H9 (cell line): ENCODE measurements at regions not wholly inside any gene's neighbourhood (a gene's known extent, or its start where the extent isn't known, plus 50 kb on each side); places are given as distances from the start of the nearest gene placed in this dataset.

Experiments
- DNase-seq: peaks from one replicate; pipeline ENCODE4 v3.0.0-alpha.2; 2017
- H2AFZ ChIP-seq: one replicate; pipeline ENCODE4 v1.6.1; 2013; ENCODE audit warnings: mild to moderate bottlenecking, low read length, control low read depth, moderate library complexity
- H2AK5ac ChIP-seq: 2 replicates; pipeline ENCODE4 v1.6.1; 2013; ENCODE audit warnings: low read length, control low read depth, mixed read lengths; ENCODE audit not compliant: insufficient read length
- H2BK120ac ChIP-seq: one replicate; pipeline ENCODE4 v1.6.1; 2013; ENCODE audit warnings: low read depth, mild to moderate bottlenecking, low read length, control low read depth, inconsistent platforms; ENCODE audit not compliant: poor library complexity, severe bottlenecking
- H2BK12ac ChIP-seq: 2 replicates; pipeline ENCODE4 v1.6.1; 2013; ENCODE audit warnings: low read length, control low read depth, mixed read lengths, low read depth; ENCODE audit not compliant: insufficient read length
- H2BK15ac ChIP-seq: 2 replicates; pipeline ENCODE4 v1.6.1; 2013; ENCODE audit warnings: low read depth, low read length, control low read depth
- H2BK20ac ChIP-seq: one replicate; pipeline ENCODE4 v1.6.1; 2013; ENCODE audit warnings: low read depth, mild to moderate bottlenecking, low read length, control low read depth, inconsistent platforms; ENCODE audit not compliant: poor library complexity, severe bottlenecking
- H2BK5ac ChIP-seq: 2 replicates; pipeline ENCODE4 v1.6.1; 2013; ENCODE audit warnings: low read length, control low read depth, mixed read lengths; ENCODE audit not compliant: insufficient read length
- H3K14ac ChIP-seq: 2 replicates; pipeline ENCODE4 v1.6.1; 2013; ENCODE audit warnings: low read length, control low read depth; ENCODE audit not compliant: insufficient read depth
- H3K18ac ChIP-seq: 2 replicates; pipeline ENCODE4 v1.6.1; 2013; ENCODE audit warnings: low read depth, mild to moderate bottlenecking, mixed read lengths, low read length, control low read depth; ENCODE audit not compliant: insufficient read length
- H3K23ac ChIP-seq: 2 replicates; pipeline ENCODE4 v1.6.1; 2013; ENCODE audit warnings: low read length, control low read depth, mixed read lengths, low read depth; ENCODE audit not compliant: insufficient read length
- H3K23me2 ChIP-seq: 2 replicates; pipeline ENCODE4 v1.6.1; 2013; ENCODE audit warnings: low read depth, mild to moderate bottlenecking, mixed read lengths, low read length, control low read depth; ENCODE audit not compliant: insufficient read length, poor library complexity, severe bottlenecking
- H3K27ac ChIP-seq: 2 replicates; pipeline ENCODE4 v1.5.1; 2013; ENCODE audit warnings: low read length, control low read depth, mixed read lengths, low read depth; ENCODE audit not compliant: insufficient read length
- H3K27me3 ChIP-seq: 2 replicates; pipeline ENCODE4 v1.6.1; 2013; ENCODE audit warnings: low read length, control low read depth, inconsistent platforms; ENCODE audit not compliant: insufficient read depth
- H3K4ac ChIP-seq: 2 replicates; pipeline ENCODE4 v1.6.1; 2013; ENCODE audit warnings: low read depth, mild to moderate bottlenecking, control low read depth, inconsistent platforms, low read length, moderate library complexity
- H3K4me1 ChIP-seq: 2 replicates; pipeline ENCODE4 v1.6.1; 2013; ENCODE audit warnings: low read length, control low read depth, inconsistent platforms; ENCODE audit not compliant: insufficient read depth
- H3K4me2 ChIP-seq: 2 replicates; pipeline ENCODE4 v1.6.1; 2013; ENCODE audit warnings: low read length, control low read depth, mixed read lengths; ENCODE audit not compliant: insufficient read length, insufficient read depth
- H3K56ac ChIP-seq: 2 replicates; pipeline ENCODE4 v1.6.1; 2013; ENCODE audit warnings: low read depth, mild to moderate bottlenecking, mixed read lengths, low read length, control low read depth; ENCODE audit not compliant: insufficient read length
- H3K79me1 ChIP-seq: 2 replicates; pipeline ENCODE4 v1.6.1; 2013; ENCODE audit warnings: low read depth, mild to moderate bottlenecking, moderate library complexity, low read length, control low read depth, inconsistent platforms; ENCODE audit not compliant: insufficient read depth, poor library complexity, severe bottlenecking
- H3K79me2 ChIP-seq: 2 replicates; pipeline ENCODE4 v1.6.1; 2013; ENCODE audit warnings: low read length, control low read depth, inconsistent platforms; ENCODE audit not compliant: insufficient read depth
- H3K9ac ChIP-seq: 2 replicates; pipeline ENCODE4 v1.6.1; 2013; ENCODE audit warnings: low read length, control low read depth, mixed read lengths; ENCODE audit not compliant: insufficient read length; ENCODE audit errors: extremely low read depth
- H3K9me3 ChIP-seq: one replicate; pipeline ENCODE4 v1.6.1; 2013; ENCODE audit warnings: low read depth, low read length, inconsistent platforms; ENCODE audit not compliant: control insufficient read depth
- H3T11ph ChIP-seq: one replicate; pipeline ENCODE4 v1.6.1; 2013; ENCODE audit warnings: mild to moderate bottlenecking, low read length, control low read depth, inconsistent platforms
- H4K20me1 ChIP-seq: one replicate; pipeline ENCODE4 v1.6.1; 2013; ENCODE audit not compliant: control insufficient read depth, insufficient read length, insufficient read depth
- H4K5ac ChIP-seq: 2 replicates; pipeline ENCODE4 v1.6.1; 2013; ENCODE audit warnings: low read depth, mild to moderate bottlenecking, mixed read lengths, low read length, control low read depth; ENCODE audit not compliant: insufficient read length
- H4K8ac ChIP-seq: replicated peaks from 2 replicates; pipeline ENCODE4 v1.6.1; 2013; ENCODE audit warnings: low read length, control low read depth, mixed read lengths, low read depth; ENCODE audit not compliant: insufficient read length
- H4K91ac ChIP-seq: 2 replicates; pipeline ENCODE4 v1.6.1; 2013; ENCODE audit warnings: low read depth, mild to moderate bottlenecking, moderate library complexity, mixed read lengths, low read length, control low read depth; ENCODE audit not compliant: insufficient read length
- H3K27ac Mint-ChIP-seq, 3 experiments: 2 replicates in 2 of 3; 3 replicates in 1 of 3; pipeline ENCODE4 v1.8.0; 2020 to 2021; ENCODE audit warnings: mixed read lengths in 3 of 3, mild to moderate bottlenecking in 1 of 3, moderate library complexity in 1 of 3
- H3K27me3 Mint-ChIP-seq: 2 replicates; pipeline ENCODE4 v1.8.0; 2021; ENCODE audit warnings: low read depth, mild to moderate bottlenecking, moderate library complexity, mixed read lengths
- H3K36me3 Mint-ChIP-seq, 3 experiments: 2 replicates in 2 of 3; 3 replicates in 1 of 3; pipeline ENCODE4 v1.8.0; 2020 to 2021; ENCODE audit warnings: low read depth in 3 of 3, mixed read lengths in 3 of 3; ENCODE audit not compliant: insufficient read depth in 1 of 3
- H3K4me1 Mint-ChIP-seq, 2 experiments: 2 replicates each; pipeline ENCODE4 v1.8.0; 2020; ENCODE audit warnings: mixed read lengths in 2 of 2
- H3K4me3 Mint-ChIP-seq, 2 experiments: 2 replicates in 1 of 2; 3 replicates in 1 of 2; pipeline ENCODE4 v1.8.0; 2020 to 2021; ENCODE audit warnings: mild to moderate bottlenecking in 2 of 2, mixed read lengths in 2 of 2, moderate library complexity in 1 of 2
- H3K9me3 Mint-ChIP-seq, 2 experiments: 2 replicates in 1 of 2; 3 replicates in 1 of 2; pipeline ENCODE4 v1.8.0; 2020; ENCODE audit warnings: mild to moderate bottlenecking in 2 of 2, mixed read lengths in 2 of 2, moderate library complexity in 1 of 2
- CTCF ChIP-seq: fragments of 200-600 bp; sonication (generic); conservative IDR thresholded peaks from 3 replicates; pipeline ENCODE4 v1.8.0; 2021; ENCODE audit warnings: antibody characterized with exemption, mild to moderate bottlenecking
- WGBS: extraction: QIAGEN DNeasy Blood & Tissue Kit; methylation state at CpG from one replicate; pipeline ENCODE4 v1.1.7; 2013; ENCODE audit warnings: missing lambda C conversion rate, low lambda C conversion rate, mixed read lengths; ENCODE audit not compliant: insufficient read length; ENCODE audit errors: extremely low coverage; 5-methylcytosine and 5-hydroxymethylcytosine counted together

- no peak overlapping the region for H3K56ac ChIP-seq
- no peak overlapping the region for H3K23ac ChIP-seq
- H2BK15ac ChIP-seq, result no peak overlapping the region
- Mint-ChIP-seq H3K36me3 (peaks cover 2 to 11% (median 7%) of the 10 kb centered on the region in 3 experiments; a peak in 5 of 7 replicates), H3K4me3 (no peak overlapping the region), H3K9me3 (peaks cover 2 to 11% of the 10 kb centered on the region in 2 experiments; a peak in 3 of 5 replicates), H3K27me3 (no peaks in the 10 kb centered on the region), H3K4me1 (no peaks in the 10 kb centered on the region), H3K27ac (no peak overlapping the region)
- no peak overlapping the region for H3K18ac ChIP-seq
- no peak overlapping the region for H3T11ph ChIP-seq
- no peaks in the 10 kb centered on the region for H3K4me1 ChIP-seq
- H3K23me2 ChIP-seq, result no peaks in the 10 kb centered on the region
- H4K20me1 ChIP-seq, result no peaks in the 10 kb centered on the region
- no peak overlapping the region for H2BK12ac ChIP-seq
- H3K79me1 ChIP-seq, result no peaks in the 10 kb centered on the region
- WGBS, result no CpG with 5 or more reads among the region's 1 CpG
- H3K79me2 ChIP-seq, result no peaks in the 10 kb centered on the region
- H3K27ac ChIP-seq, result no peak overlapping the region
- no peak overlapping the region for H3K4me2 ChIP-seq
- H2BK120ac ChIP-seq, result no peak overlapping the region
- no peak overlapping the region for H2AFZ ChIP-seq
- H3K14ac ChIP-seq, result no peak overlapping the region
- TF ChIP-seq CTCF, result no peak
- DNase-seq, result no peak
- no peak overlapping the region for H2BK5ac ChIP-seq
- H3K4ac ChIP-seq, result no peak overlapping the region
- H3K9me3 ChIP-seq, result no peaks in the 10 kb centered on the region
- H2AK5ac ChIP-seq, result no peak overlapping the region
- no peak overlapping the region for H4K8ac ChIP-seq
- no peak overlapping the region for H2BK20ac ChIP-seq
- no peak overlapping the region for H3K9ac ChIP-seq
- H4K91ac ChIP-seq, result no peak overlapping the region
- no peaks in the 10 kb centered on the region for H3K27me3 ChIP-seq
- no peak overlapping the region for H4K5ac ChIP-seq
Observed at GRCh38 chr7:13416544-13416943, 572.9 kb downstream of the ETV1 start.
